Glutamatergic neuron (in vitro differentiated cells): ENCODE measurements at regions not wholly inside any gene's neighbourhood (a gene's known extent, or its start where the extent isn't known, plus 50 kb on each side); places are given as distances from the start of the nearest gene placed in this dataset.
"Not testable (repeated sequence)": the region's sequence is repeated elsewhere in the genome, so short reads cannot be mapped to it uniquely, and the experiment has no call there.

ENCODE experiments used
- DNase-seq: peaks from one replicate; pipeline ENCODE4 v3.0.0; 2022
- H3K27ac Mint-ChIP-seq: one replicate; pipeline ENCODE4 v1.8.0; 2020; ENCODE audit warnings: mild to moderate bottlenecking, mixed read lengths, inconsistent platforms; ENCODE audit not compliant: unreplicated experiment
- H3K27me3 Mint-ChIP-seq: one replicate; pipeline ENCODE4 v1.8.0; 2020; ENCODE audit warnings: mild to moderate bottlenecking, moderate library complexity, mixed read lengths, inconsistent platforms; ENCODE audit not compliant: unreplicated experiment
- H3K36me3 Mint-ChIP-seq: one replicate; pipeline ENCODE4 v1.8.0; 2020; ENCODE audit warnings: mild to moderate bottlenecking, mixed read lengths, inconsistent platforms; ENCODE audit not compliant: unreplicated experiment
- H3K4me1 Mint-ChIP-seq: one replicate; pipeline ENCODE4 v1.8.0; 2020; ENCODE audit warnings: mild to moderate bottlenecking, low read depth, mixed read lengths, inconsistent platforms; ENCODE audit not compliant: unreplicated experiment
- H3K4me3 Mint-ChIP-seq: one replicate; pipeline ENCODE4 v1.8.0; 2020; ENCODE audit warnings: mild to moderate bottlenecking, mixed read lengths, inconsistent platforms; ENCODE audit not compliant: unreplicated experiment
- H3K9me3 Mint-ChIP-seq: one replicate; pipeline ENCODE4 v1.8.0; 2020; ENCODE audit warnings: mild to moderate bottlenecking, moderate library complexity, mixed read lengths, inconsistent platforms; ENCODE audit not compliant: unreplicated experiment
- CTCF ChIP-seq: fragments of 200-600 bp; sonication (generic); IDR thresholded peaks from one replicate; pipeline ENCODE4 v1.5.0; 2021; ENCODE audit not compliant: partially characterized antibody, unreplicated experiment

GRCh38 chr5:104015765-104016164 is 453.2 kb upstream of the NUDT12 start:
- Mint-ChIP-seq H3K27me3 (no peaks in the 10 kb centered on the region), H3K4me1 (no peaks in the 10 kb centered on the region), H3K36me3 (peaks cover 7% of the 10 kb centered on the region), H3K4me3 (no peak overlapping the region), H3K27ac (no peak overlapping the region), H3K9me3 (no peaks in the 10 kb centered on the region)
- TF ChIP-seq CTCF = no peak
- DNase-seq = no peak

- not testable (repeated sequence) for H3K36me3 Mint-ChIP-seq, H3K4me3 Mint-ChIP-seq, H3K27ac Mint-ChIP-seq, DNase-seq, H3K27me3 Mint-ChIP-seq, H3K4me1 Mint-ChIP-seq, H3K9me3 Mint-ChIP-seq
Measured at GRCh38 chr5:104002783-104003182, 440.2 kb upstream of the NUDT12 start.

GRCh38 chr5:104001136-104001535 is 438.5 kb upstream of the NUDT12 start:
- Mint-ChIP-seq H3K9me3 (no peaks in the 10 kb centered on the region), H3K4me3 (no peak overlapping the region), H3K27me3 (no peaks in the 10 kb centered on the region), H3K27ac (no peak overlapping the region), H3K4me1 (no peaks in the 10 kb centered on the region), H3K36me3 (no peaks in the 10 kb centered on the region)
- no peak for DNase-seq
- no peak for TF ChIP-seq CTCF

- H3K36me3 Mint-ChIP-seq = no peaks in the 10 kb centered on the region
- no peaks in the 10 kb centered on the region for H3K9me3 Mint-ChIP-seq
- H3K4me1 Mint-ChIP-seq = no peaks in the 10 kb centered on the region
- no peaks in the 10 kb centered on the region for H3K27me3 Mint-ChIP-seq
- no peak for DNase-seq
- H3K4me3 Mint-ChIP-seq = no peak overlapping the region
- no peak overlapping the region for H3K27ac Mint-ChIP-seq
- TF ChIP-seq CTCF = no peak
Measured at GRCh38 chr5:103993031-103993430, 430.4 kb upstream of the NUDT12 start.

- Mint-ChIP-seq H3K9me3 (no peaks in the 10 kb centered on the region), H3K36me3 (no peaks in the 10 kb centered on the region), H3K4me3 (no peak overlapping the region), H3K4me1 (no peaks in the 10 kb centered on the region), H3K27ac (no peak overlapping the region), H3K27me3 (no peaks in the 10 kb centered on the region)
- TF ChIP-seq CTCF = no peak
- DNase-seq = no peak
Measured at GRCh38 chr5:103990064-103990463, 427.5 kb upstream of the NUDT12 start.

- Mint-ChIP-seq H3K27ac (no peak overlapping the region), H3K9me3 (no peaks in the 10 kb centered on the region), H3K4me3 (no peak overlapping the region), H3K27me3 (peaks cover 1% of the 10 kb centered on the region), H3K4me1 (no peaks in the 10 kb centered on the region), H3K36me3 (no peaks in the 10 kb centered on the region)
- DNase-seq = no peak
- no peak for TF ChIP-seq CTCF
Measured at GRCh38 chr5:103981592-103981991, 419.0 kb upstream of the NUDT12 start.
